Small intestine (tissue), 7 donors: ENCODE measurements at regions not wholly inside any gene's neighbourhood (a gene's known extent, or its start where the extent isn't known, plus 50 kb on each side); places are given as distances from the start of the nearest gene placed in this dataset.

Experiments
- DNase-seq, 2 donors: peaks; one replicate each; pipeline versions ENCODE4 v3.0.0 to v3.0.0-alpha.2; 2013
- FAIRE-seq: peaks from 2 replicates; lab custom pipeline; 2012; peaks lifted over from hg19 to GRCh38; lab: Jason Lieb, UNC
- H3K27ac ChIP-seq, 3 donors: one replicate each; pipeline ENCODE4 v1.5.1; 2013; ENCODE audit warnings: low read length in 2 of 3, mild to moderate bottlenecking in 2 of 3, control low read depth in 1 of 3, inconsistent platforms in 1 of 3, low read depth in 1 of 3, moderate library complexity in 1 of 3
- H3K27me3 ChIP-seq, 3 donors: one replicate each; pipeline ENCODE4 v1.6.1; 2013; ENCODE audit warnings: low read length in 3 of 3, inconsistent platforms in 1 of 3; ENCODE audit not compliant: control insufficient read depth in 3 of 3, insufficient read depth in 3 of 3
- H3K36me3 ChIP-seq, 3 donors: one replicate each; pipeline ENCODE4 v1.6.1; 2013; ENCODE audit warnings: low read length in 3 of 3, inconsistent platforms in 1 of 3, low read depth in 1 of 3, mild to moderate bottlenecking in 1 of 3, moderate library complexity in 1 of 3; ENCODE audit not compliant: control insufficient read depth in 3 of 3, insufficient read depth in 2 of 3
- H3K4me1 ChIP-seq, 3 donors: one replicate each; pipeline ENCODE4 v1.6.1; 2013; ENCODE audit warnings: low read length in 2 of 3, inconsistent platforms in 1 of 3, low read depth in 1 of 3, mild to moderate bottlenecking in 1 of 3, moderate library complexity in 1 of 3; ENCODE audit not compliant: control insufficient read depth in 3 of 3, insufficient read depth in 2 of 3
- H3K4me3 ChIP-seq, 3 donors: one replicate each; pipeline ENCODE4 v1.5.1; 2013; ENCODE audit warnings: low read length in 3 of 3, control low read depth in 1 of 3, inconsistent platforms in 1 of 3, low read depth in 1 of 3, mild to moderate bottlenecking in 1 of 3, moderate library complexity in 1 of 3
- H3K9me3 ChIP-seq, 2 donors: one replicate each; pipeline ENCODE4 v1.6.1; 2013; ENCODE audit warnings: low read depth in 1 of 2, low read length in 1 of 2; ENCODE audit not compliant: control insufficient read depth in 2 of 2, insufficient read depth in 1 of 2
- WGBS, 3 donors: extraction: QIAGEN DNeasy Blood & Tissue Kit; methylation state at CpG; one replicate each; pipeline ENCODE4 v1.1.7; 2013; 5-methylcytosine and 5-hydroxymethylcytosine counted together
- donor health status: healthy with polysubstance abuse.
- donor health status: control.
- donor health status: control.
- donor health status: Bipolar disorder and iron deficiency.
- donor health status: healthy.

- FAIRE-seq (no peak), DNase-seq (no peak)
- H3K9me3 ChIP-seq = no peaks in the 10 kb centered on the region
- H3K4me1 ChIP-seq = peaks cover 0 to 6% (median 0%) of the 10 kb centered on the region in 3 donors
- 87 to 90% (median 89%) methylated on average over 10 of the region's 10 CpGs for WGBS, 3 donors
- no peak overlapping the region for H3K27ac ChIP-seq
- H3K4me3 ChIP-seq = no peak overlapping the region
- H3K36me3 ChIP-seq = peaks cover 0 to 68% (median 7%) of the 10 kb centered on the region in 3 donors
- no peaks in the 10 kb centered on the region for H3K27me3 ChIP-seq
These were observed 201.3 kb upstream of the TPM1 start for GRCh38 chr15:62841269-62841628.

GRCh38 chr15:62841891-62842559, 200.5 kb upstream of the TPM1 start:
- no peaks in the 10 kb centered on the region for H3K9me3 ChIP-seq
- 80 to 85% (median 80%) methylated on average over 10 of the region's 10 CpGs for WGBS, 3 donors
- no peak for DNase-seq
- H3K27me3 ChIP-seq = no peaks in the 10 kb centered on the region
- H3K36me3 ChIP-seq = peaks cover 0 to 66% (median 6%) of the 10 kb centered on the region in 3 donors
- peaks cover 0 to 6% (median 0%) of the 10 kb centered on the region in 3 donors for H3K4me1 ChIP-seq
- no peak overlapping the region for H3K27ac ChIP-seq
- no peak overlapping the region for H3K4me3 ChIP-seq
- no peak for FAIRE-seq

GRCh38 chr15:62843311-62843710, 199.2 kb upstream of the TPM1 start:
- no peak for DNase-seq
- Histone ChIP-seq H3K9me3 (peaks cover 0 to 5% of the 10 kb centered on the region in 2 donors), H3K4me1 (peaks cover 0 to 8% (median 0%) of the 10 kb centered on the region in 3 donors), H3K27ac (no peak overlapping the region), H3K36me3 (peaks cover 0 to 59% (median 6%) of the 10 kb centered on the region in 3 donors), H3K27me3 (no peaks in the 10 kb centered on the region), H3K4me3 (no peak overlapping the region)
- 73 to 94% (median 80%) methylated on average over 5 of the region's 5 CpGs for WGBS, 3 donors
- no peak for FAIRE-seq

- no peak overlapping the region for H3K4me3 ChIP-seq
- H3K27ac ChIP-seq = no peak overlapping the region
- WGBS, 3 donors = 69 to 78% (median 72%) methylated on average over 10 of the region's 10 CpGs
- no peak for FAIRE-seq
- peaks cover 0 to 51% (median 3%) of the 10 kb centered on the region in 3 donors for H3K36me3 ChIP-seq
- H3K9me3 ChIP-seq = peaks cover 0 to 5% of the 10 kb centered on the region in 2 donors
- H3K4me1 ChIP-seq = peaks cover 0 to 14% (median 0%) of the 10 kb centered on the region in 3 donors
- no peaks in the 10 kb centered on the region for H3K27me3 ChIP-seq
- DNase-seq = no peak
These were observed 197.8 kb upstream of the TPM1 start for GRCh38 chr15:62844564-62845240.

- Histone ChIP-seq H3K4me1 (peaks cover 0 to 14% (median 0%) of the 10 kb centered on the region in 3 donors), H3K27ac (no peak overlapping the region), H3K4me3 (no peak overlapping the region), H3K9me3 (peaks cover 0 to 5% of the 10 kb centered on the region in 2 donors), H3K36me3 (peaks cover 0 to 44% (median 3%) of the 10 kb centered on the region in 3 donors), H3K27me3 (no peaks in the 10 kb centered on the region)
- DNase-seq (no peak), FAIRE-seq (no peak)
- WGBS, 3 donors = 57 to 65% (median 57%) methylated on average over 12 of the region's 12 CpGs
These were observed 197.1 kb upstream of the TPM1 start for GRCh38 chr15:62845241-62846126.

GRCh38 chr15:62846131-62846804, 196.3 kb upstream of the TPM1 start:
- Histone ChIP-seq H3K9me3 (peaks cover 0 to 5% of the 10 kb centered on the region in 2 donors), H3K36me3 (peaks cover 0 to 36% (median 0%) of the 10 kb centered on the region in 3 donors), H3K4me1 (peaks cover 0 to 14% (median 0%) of the 10 kb centered on the region in 3 donors), H3K4me3 (no peak overlapping the region), H3K27ac (no peak overlapping the region), H3K27me3 (no peaks in the 10 kb centered on the region)
- WGBS, 3 donors = 80 to 85% (median 85%) methylated on average over 10 of the region's 10 CpGs
- DNase-seq (no peak), FAIRE-seq (no peak)

- no peak for DNase-seq
- peaks cover 0 to 5% of the 10 kb centered on the region in 2 donors for H3K9me3 ChIP-seq
- peaks cover 0 to 34% (median 0%) of the 10 kb centered on the region in 3 donors for H3K36me3 ChIP-seq
- H3K4me3 ChIP-seq = no peak overlapping the region
- no peak overlapping the region for H3K27ac ChIP-seq
- FAIRE-seq = no peak
- peaks cover 0 to 14% (median 0%) of the 10 kb centered on the region in 3 donors for H3K4me1 ChIP-seq
- no peaks in the 10 kb centered on the region for H3K27me3 ChIP-seq
- 88 to 91% (median 88%) methylated on average over 8 of the region's 8 CpGs for WGBS, 3 donors
These were observed 195.6 kb upstream of the TPM1 start for GRCh38 chr15:62846805-62847495.
